HUES6 (cell line): ENCODE measurements at regions not wholly inside any gene's neighbourhood (a gene's known extent, or its start where the extent isn't known, plus 50 kb on each side); places are given as distances from the start of the nearest gene placed in this dataset.
A peak's percentile ranks its signal among the peaks of the same experiment; 100 is the strongest.
"Not testable (repeated sequence)": the region's sequence is repeated elsewhere in the genome, so short reads cannot be mapped to it uniquely, and the experiment has no call there.

ENCODE experiments used
- H3K27ac ChIP-seq: 2 replicates; pipeline ENCODE4 v1.7.0; 2013; ENCODE audit warnings: low read depth, mild to moderate bottlenecking, low read length, inconsistent platforms
- H3K27me3 ChIP-seq: 2 replicates; pipeline ENCODE4 v1.6.1; 2013; ENCODE audit warnings: low read length; ENCODE audit not compliant: control insufficient read depth, insufficient read depth
- H3K36me3 ChIP-seq: 2 replicates; pipeline ENCODE4 v1.6.1; 2013; ENCODE audit warnings: low read length; ENCODE audit not compliant: control insufficient read depth, insufficient read depth
- H3K4me1 ChIP-seq: 2 replicates; pipeline ENCODE4 v1.6.1; 2013; ENCODE audit warnings: low read length; ENCODE audit not compliant: control insufficient read depth, insufficient read depth
- H3K4me3 ChIP-seq: 2 replicates; pipeline ENCODE4 v1.5.1; 2013; ENCODE audit warnings: low read depth, low read length
- H3K9ac ChIP-seq: one replicate; pipeline ENCODE4 v1.6.1; 2013; ENCODE audit warnings: mild to moderate bottlenecking, low read length
- H3K9me3 ChIP-seq: 2 replicates; pipeline ENCODE4 v1.6.1; 2013; ENCODE audit warnings: low read depth, low read length; ENCODE audit not compliant: control insufficient read depth, insufficient read depth

DNA sequence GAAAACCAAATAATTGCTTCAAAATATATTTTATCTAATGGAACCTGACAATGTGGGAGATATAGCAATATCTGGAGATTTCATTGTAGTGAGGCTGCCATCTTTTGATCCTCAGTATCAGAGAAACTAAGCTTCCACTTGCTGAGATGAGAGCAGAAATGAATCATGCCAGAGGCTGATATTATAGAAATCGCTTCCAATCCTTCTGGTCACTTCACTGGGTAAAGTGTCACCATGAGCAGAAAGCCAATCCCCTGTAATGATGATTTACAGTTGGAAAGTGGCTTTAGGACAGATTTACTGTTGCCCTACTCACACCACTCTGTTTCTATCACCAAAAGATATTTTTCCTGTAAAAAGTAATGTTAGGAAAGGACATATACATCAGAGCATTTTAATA is 365.0 kb upstream of the VRK2 start:
- Histone ChIP-seq H3K9me3 (no peaks in the 10 kb centered on the region), H3K9ac (no peak overlapping the region), H3K27ac (no peak overlapping the region), H3K4me1 (no peaks in the 10 kb centered on the region), H3K36me3 (no peaks in the 10 kb centered on the region), H3K4me3 (no peak overlapping the region), H3K27me3 (no peaks in the 10 kb centered on the region)

- no peak overlapping the region for H3K4me3 ChIP-seq
- H3K36me3 ChIP-seq = no peaks in the 10 kb centered on the region
- H3K9me3 ChIP-seq = peaks cover 11% of the 10 kb centered on the region; the same call in 1 of the 2 replicates
- H3K9ac ChIP-seq = no peak overlapping the region
- H3K27ac ChIP-seq = no peak overlapping the region
- H3K4me1 ChIP-seq = no peaks in the 10 kb centered on the region
- no peaks in the 10 kb centered on the region for H3K27me3 ChIP-seq
These were observed 361.6 kb upstream of the VRK2 start for GRCh38 chr2:57685032-57685431.

- Histone ChIP-seq H3K27ac (no peak overlapping the region), H3K27me3 (no peaks in the 10 kb centered on the region), H3K4me1 (peaks cover 14% of the 10 kb centered on the region), H3K36me3 (no peaks in the 10 kb centered on the region), H3K4me3 (no peak overlapping the region), H3K9ac (no peak overlapping the region), H3K9me3 (peaks cover 15% of the 10 kb centered on the region; the same call in 1 of the 2 replicates)
These were observed 354.2 kb upstream of the VRK2 start for GRCh38 chr2:57692395-57692794.

- Histone ChIP-seq H3K9me3 (peaks cover 11% of the 10 kb centered on the region; the same call in 1 of the 2 replicates), H3K36me3 (no peaks in the 10 kb centered on the region), H3K9ac (no peak overlapping the region), H3K27ac (no peak overlapping the region), H3K27me3 (no peaks in the 10 kb centered on the region), H3K4me1 (peaks cover 14% of the 10 kb centered on the region), H3K4me3 (no peak overlapping the region)
These were observed 353.4 kb upstream of the VRK2 start for GRCh38 chr2:57693177-57693576.

DNA sequence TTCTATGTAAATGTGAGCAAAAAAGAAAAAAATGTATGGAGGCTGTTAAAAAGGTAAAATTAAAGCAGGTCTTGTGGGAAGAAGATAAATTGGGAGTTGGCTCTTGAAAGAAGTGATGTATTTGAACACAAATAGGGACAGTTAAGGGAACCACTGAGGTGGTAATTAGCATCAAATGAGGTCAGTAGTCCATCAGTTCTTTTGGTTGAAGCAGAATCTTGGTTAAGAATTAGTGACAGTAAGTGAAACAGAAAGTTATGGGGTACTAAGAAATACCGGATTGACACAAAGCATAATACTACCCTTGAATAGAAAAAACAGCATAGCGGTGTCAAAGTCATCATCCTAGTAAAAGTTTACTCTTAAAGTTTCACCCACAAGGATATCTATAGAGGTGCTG is 352.6 kb upstream of the VRK2 start:
- H3K4me3 ChIP-seq = no peak overlapping the region
- H3K27me3 ChIP-seq = no peaks in the 10 kb centered on the region
- H3K9me3 ChIP-seq = peaks cover 6% of the 10 kb centered on the region; the same call in 1 of the 2 replicates
- H3K4me1 ChIP-seq = peaks cover 17% of the 10 kb centered on the region
- no peak overlapping the region for H3K27ac ChIP-seq
- H3K36me3 ChIP-seq = no peaks in the 10 kb centered on the region
- no peak overlapping the region for H3K9ac ChIP-seq

GRCh38 chr2:57696016-57696415 is 350.6 kb upstream of the VRK2 start:
- no peak overlapping the region for H3K4me3 ChIP-seq
- H3K9ac ChIP-seq = no peak overlapping the region
- H3K9me3 ChIP-seq = no peaks in the 10 kb centered on the region; the same call in 1 of the 2 replicates

GRCh38 chr2:57698392-57698791 is 348.2 kb upstream of the VRK2 start:
- H3K36me3 ChIP-seq = no peaks in the 10 kb centered on the region
- H3K4me1 ChIP-seq = peaks cover 29% of the 10 kb centered on the region
- no peak overlapping the region for H3K4me3 ChIP-seq
- no peaks in the 10 kb centered on the region for H3K27me3 ChIP-seq
- no peak overlapping the region for H3K27ac ChIP-seq
- H3K9ac ChIP-seq = no peak overlapping the region
- H3K9me3 ChIP-seq = no peaks in the 10 kb centered on the region

More at GRCh38 chr2:57696016-57696415, 350.6 kb upstream of the VRK2 start:
- Histone ChIP-seq H3K36me3 (no peaks in the 10 kb centered on the region), H3K27me3 (no peaks in the 10 kb centered on the region), H3K4me1 (peaks cover 22% of the 10 kb centered on the region), H3K27ac (no peak overlapping the region)

DNA sequence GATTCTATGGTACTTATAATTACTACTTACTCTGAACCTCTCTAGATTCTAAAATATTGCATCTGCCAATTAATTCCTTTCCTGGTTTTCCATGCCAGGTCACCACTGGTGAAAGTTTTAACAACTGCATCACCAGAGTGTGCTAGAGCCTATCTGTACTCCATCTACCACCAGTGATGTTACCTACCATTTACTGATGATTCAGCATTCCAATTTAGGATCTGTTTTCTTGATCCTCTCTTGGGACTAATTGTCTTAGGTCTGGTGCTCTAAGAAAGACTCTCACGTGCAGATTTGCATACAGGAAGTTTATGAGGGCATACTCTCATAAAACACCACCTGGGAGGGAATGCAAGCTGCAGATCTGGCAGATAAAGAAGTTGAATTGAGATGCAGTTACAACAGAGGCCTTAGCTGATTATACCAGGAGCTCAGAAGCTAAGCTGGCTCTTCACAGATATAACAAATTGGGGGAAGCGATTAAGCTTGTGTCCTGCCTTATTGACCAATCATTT is 347.6 kb upstream of the VRK2 start:
- H3K4me3 ChIP-seq = no peak overlapping the region
- H3K27me3 ChIP-seq = no peaks in the 10 kb centered on the region
- H3K9ac ChIP-seq = no peak overlapping the region
- H3K9me3 ChIP-seq = no peaks in the 10 kb centered on the region
- no peak overlapping the region for H3K27ac ChIP-seq
- peaks cover 26% of the 10 kb centered on the region for H3K4me1 ChIP-seq
- H3K36me3 ChIP-seq = no peaks in the 10 kb centered on the region

- Histone ChIP-seq H3K4me1 (peaks cover 20% of the 10 kb centered on the region), H3K9ac (no peak overlapping the region), H3K4me3 (no peak overlapping the region), H3K27me3 (no peaks in the 10 kb centered on the region), H3K27ac (peak overlapping the region; percentile 71), H3K9me3 (no peaks in the 10 kb centered on the region), H3K36me3 (no peaks in the 10 kb centered on the region)
These were observed 345.2 kb upstream of the VRK2 start for GRCh38 chr2:57701391-57701791.

DNA sequence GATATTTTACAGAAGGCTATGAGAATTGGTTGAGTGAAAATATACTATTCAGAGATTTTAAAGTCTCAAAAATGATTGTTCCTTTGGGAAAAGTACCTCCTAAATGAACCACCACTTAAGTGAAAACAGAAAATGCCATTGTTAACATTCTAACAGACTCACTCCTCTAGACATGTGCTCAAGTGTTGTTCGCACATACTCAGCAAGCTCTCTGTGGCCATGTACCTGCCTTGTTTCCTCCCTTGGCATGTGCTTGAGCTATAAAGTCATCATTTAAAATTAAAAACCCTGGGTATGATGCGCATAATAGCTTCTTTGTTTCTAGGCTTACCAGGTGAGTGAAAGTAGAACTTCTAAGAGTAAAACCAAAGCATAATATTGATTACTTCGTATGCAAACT is 343.2 kb upstream of the VRK2 start:
- peaks cover 15% of the 10 kb centered on the region for H3K4me1 ChIP-seq

DNA sequence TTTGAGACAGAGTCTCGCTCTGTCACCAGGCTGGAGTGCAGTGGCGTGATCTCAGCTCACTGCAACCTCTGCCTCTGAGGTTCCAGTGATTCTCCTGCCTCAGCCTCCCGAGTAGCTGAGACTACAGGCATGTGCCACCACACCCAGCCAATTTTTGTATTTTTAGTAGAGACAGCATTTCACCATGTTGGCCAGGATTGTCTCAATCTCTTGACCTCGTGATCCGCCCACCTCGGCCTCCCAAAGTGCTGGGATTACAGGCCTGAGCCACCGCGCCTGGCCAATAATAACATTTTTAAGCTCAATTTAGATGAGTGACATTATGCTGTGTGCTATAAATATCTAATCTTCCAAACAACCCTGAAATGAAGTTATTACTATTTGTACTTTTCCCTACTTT is 338.8 kb upstream of the VRK2 start:
- H3K4me3 ChIP-seq, H3K9ac ChIP-seq, H3K27me3 ChIP-seq, H3K9me3 ChIP-seq, H3K36me3 ChIP-seq, H3K27ac ChIP-seq: not testable (repeated sequence)
- H3K4me1 ChIP-seq = peaks cover 12% of the 10 kb centered on the region; the same call in 1 of the 2 replicates

More for the DNA sequence above, 343.2 kb upstream of the VRK2 start:
- Histone ChIP-seq H3K27ac (no peak overlapping the region), H3K27me3 (no peaks in the 10 kb centered on the region), H3K36me3 (no peaks in the 10 kb centered on the region), H3K9me3 (no peaks in the 10 kb centered on the region), H3K4me3 (no peak overlapping the region), H3K9ac (no peak overlapping the region)

DNA sequence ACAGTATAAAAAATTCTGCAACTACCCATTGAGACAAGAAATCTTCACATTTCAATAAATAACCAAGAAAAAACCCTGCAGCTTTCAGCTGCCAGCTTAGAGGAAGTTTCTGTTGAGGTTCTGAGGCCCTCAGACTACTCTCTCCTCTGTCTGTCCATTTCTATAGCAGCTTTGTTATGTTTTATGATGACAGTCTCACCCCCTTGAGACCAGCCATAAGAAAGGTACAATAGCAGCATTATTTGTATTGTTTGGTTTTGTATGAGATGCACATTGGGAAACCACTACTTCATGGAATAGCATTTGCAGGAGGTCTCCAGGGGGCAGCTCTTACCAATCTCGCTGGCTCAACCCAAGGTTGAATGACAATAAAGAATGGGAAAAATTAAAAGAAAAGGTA is 334.6 kb upstream of the VRK2 start:
- Histone ChIP-seq H3K36me3 (no peaks in the 10 kb centered on the region), H3K27ac (no peak overlapping the region), H3K9ac (no peak overlapping the region), H3K4me1 (peaks cover 12% of the 10 kb centered on the region; the same call in 1 of the 2 replicates), H3K4me3 (no peak overlapping the region), H3K27me3 (no peaks in the 10 kb centered on the region), H3K9me3 (no peaks in the 10 kb centered on the region)
